ENCODE measurements at regions not wholly inside any gene's neighbourhood (a gene's known extent, or its start where the extent isn't known, plus 50 kb on each side); places are given as distances from the start of the nearest gene placed in this dataset.
"Not testable (repeated sequence)": the region's sequence is repeated elsewhere in the genome, so short reads cannot be mapped to it uniquely, and the experiment has no call there.

DNA sequence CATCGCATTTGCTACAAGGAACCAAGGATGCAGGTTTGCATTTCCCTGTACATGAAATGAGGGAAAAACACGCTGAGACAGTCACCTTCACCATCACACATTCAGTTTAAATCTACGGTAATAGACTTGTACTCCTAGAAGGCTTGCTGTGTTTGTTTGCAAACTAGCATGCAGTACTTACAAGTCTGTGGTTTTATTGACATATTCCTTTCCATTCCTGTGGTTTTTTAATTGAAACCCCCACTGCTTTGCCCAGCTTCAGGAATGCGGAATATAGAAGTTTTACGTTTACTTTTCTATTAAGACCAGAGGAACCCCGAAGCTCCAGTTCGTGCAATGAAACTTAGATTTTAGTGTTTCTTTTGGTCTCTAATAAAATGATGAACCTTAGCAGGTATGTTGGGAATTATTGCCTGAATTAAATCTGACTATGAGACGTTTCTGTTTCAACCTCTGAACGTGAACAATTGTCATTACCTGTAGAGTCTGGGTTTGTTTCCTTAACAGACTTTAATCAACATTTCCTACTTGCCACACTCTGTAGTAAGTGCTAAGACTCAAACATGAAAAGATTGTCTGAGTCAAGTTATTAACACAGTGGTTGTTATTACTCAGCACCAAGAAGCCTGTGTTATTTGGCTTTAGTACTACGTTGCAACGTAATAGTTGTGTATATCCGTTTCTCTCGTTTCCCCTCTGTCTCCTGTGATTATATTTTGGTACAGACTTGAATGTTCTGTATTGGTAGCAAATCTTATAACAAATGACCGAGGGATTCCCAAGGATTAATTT is 793.3 kb upstream of the GOT2 start:
- TF ChIP-seq, protein P1, sequence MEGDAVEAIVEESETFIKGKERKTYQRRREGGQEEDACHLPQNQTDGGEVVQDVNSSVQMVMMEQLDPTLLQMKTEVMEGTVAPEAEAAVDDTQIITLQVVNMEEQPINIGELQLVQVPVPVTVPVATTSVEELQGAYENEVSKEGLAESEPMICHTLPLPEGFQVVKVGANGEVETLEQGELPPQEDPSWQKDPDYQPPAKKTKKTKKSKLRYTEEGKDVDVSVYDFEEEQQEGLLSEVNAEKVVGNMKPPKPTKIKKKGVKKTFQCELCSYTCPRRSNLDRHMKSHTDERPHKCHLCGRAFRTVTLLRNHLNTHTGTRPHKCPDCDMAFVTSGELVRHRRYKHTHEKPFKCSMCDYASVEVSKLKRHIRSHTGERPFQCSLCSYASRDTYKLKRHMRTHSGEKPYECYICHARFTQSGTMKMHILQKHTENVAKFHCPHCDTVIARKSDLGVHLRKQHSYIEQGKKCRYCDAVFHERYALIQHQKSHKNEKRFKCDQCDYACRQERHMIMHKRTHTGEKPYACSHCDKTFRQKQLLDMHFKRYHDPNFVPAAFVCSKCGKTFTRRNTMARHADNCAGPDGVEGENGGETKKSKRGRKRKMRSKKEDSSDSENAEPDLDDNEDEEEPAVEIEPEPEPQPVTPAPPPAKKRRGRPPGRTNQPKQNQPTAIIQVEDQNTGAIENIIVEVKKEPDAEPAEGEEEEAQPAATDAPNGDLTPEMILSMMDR (IDR thresholded peaks at IDR 0.05): no peak
- TF ChIP-seq POLR2A (IDR thresholded peaks at IDR 0.05): no peak
- TF ChIP-seq POLR2AphosphoS5 (IDR thresholded peaks at IDR 0.05): no peak
- no peak for DNase-seq (ENCODE audit: low spot score in 2 of 2)
- Histone ChIP-seq H3K27me3 (no peaks in the 10 kb centered on the region), H3K4me1 (no peaks in the 10 kb centered on the region), H3K4me3 (no peak overlapping the region), H3K36me3 (no peaks in the 10 kb centered on the region), H3K9me3 (no peaks in the 10 kb centered on the region), H3K27ac (no peak overlapping the region)
- 75% methylated on average over 14 of the region's 14 CpGs for WGBS

DNA sequence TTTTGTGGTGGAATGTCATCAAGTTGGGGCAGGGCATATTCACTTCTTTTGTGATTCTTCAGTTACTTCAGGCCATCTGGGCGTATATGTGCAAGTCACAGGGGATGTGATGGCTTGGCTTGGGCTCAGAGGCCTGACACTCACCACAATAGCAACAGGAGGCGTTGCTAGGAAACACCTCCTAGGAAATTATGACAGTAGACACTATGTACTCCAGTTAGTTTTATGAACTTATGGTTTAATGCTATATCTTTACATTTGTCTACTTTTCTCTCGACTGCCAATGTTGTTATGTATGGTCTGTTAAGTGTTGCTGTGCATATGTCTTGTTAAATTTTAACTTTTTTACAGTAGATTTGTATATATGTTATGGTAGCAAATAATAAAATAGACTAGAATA is 788.7 kb upstream of the GOT2 start:
- no peak for TF ChIP-seq POLR2A (IDR thresholded peaks at IDR 0.05)
- TF ChIP-seq, protein P1 (IDR thresholded peaks at IDR 0.05): no peak
- no peak for TF ChIP-seq EP300 (IDR thresholded peaks at IDR 0.05)
- TF ChIP-seq POLR2AphosphoS5 (IDR thresholded peaks at IDR 0.05): no peak
- no peaks in the 10 kb centered on the region for H3K4me1 ChIP-seq
- 87% methylated on average over 3 of the region's 3 CpGs for WGBS
- DNase-seq (ENCODE audit: low spot score in 2 of 2): no peak
- H3K9me3 ChIP-seq: no peaks in the 10 kb centered on the region
- no peaks in the 10 kb centered on the region for H3K27me3 ChIP-seq
- no peak overlapping the region for H3K4me3 ChIP-seq
- H3K36me3 ChIP-seq: no peaks in the 10 kb centered on the region
- no peak overlapping the region for H3K27ac ChIP-seq

DNA sequence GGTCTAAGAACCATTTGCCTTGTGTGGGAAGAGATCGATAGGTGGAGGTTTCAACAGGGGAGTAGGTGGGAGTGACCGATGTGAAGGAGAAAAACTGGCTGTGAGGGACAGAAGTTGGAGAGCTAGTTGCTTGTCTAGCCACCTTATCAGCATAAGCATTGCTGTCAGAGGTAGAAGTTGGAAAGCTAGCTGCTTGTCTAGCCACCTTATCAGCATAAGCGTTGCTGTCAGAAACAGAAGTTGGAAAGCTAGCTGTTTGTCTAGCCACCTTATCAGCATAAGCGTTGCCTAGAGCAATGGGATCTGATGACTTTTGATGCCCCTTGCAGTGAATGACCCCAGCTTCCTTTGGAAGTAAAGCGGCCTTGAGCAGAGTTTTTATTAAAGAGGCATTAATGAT is 784.6 kb upstream of the GOT2 start:
- not testable (repeated sequence) for H3K4me1 ChIP-seq; H3K36me3 ChIP-seq; H3K9me3 ChIP-seq; DNase-seq (ENCODE audit: low spot score in 2 of 2); H3K27ac ChIP-seq; H3K4me3 ChIP-seq; H3K27me3 ChIP-seq
- 74% methylated on average over 5 of the region's 5 CpGs for WGBS

DNA sequence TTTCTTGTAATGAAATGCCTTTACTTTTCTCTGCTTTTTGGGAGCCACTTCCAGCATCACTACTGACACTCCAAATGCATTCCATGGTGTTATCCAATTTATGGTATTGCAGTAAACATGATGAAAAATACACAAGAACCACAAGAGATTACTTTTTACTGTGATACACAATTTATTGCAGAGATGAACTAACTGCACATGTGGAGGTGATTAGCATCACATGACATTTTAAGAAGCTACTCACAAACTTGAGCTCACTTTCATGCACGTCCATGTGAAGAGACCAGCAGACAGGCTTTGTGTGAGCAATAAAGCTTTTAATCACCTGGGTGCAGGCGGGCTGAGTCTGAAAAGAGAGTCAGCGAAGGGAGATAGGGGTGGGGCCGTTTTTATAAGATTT is 780.5 kb upstream of the GOT2 start:
- WGBS: 79% methylated on average over 4 of the region's 4 CpGs
- H3K36me3 ChIP-seq: no peaks in the 10 kb centered on the region
- H3K27me3 ChIP-seq: no peaks in the 10 kb centered on the region
- TF ChIP-seq, protein P1 (IDR thresholded peaks at IDR 0.05): no peak
- no peak for TF ChIP-seq POLR2AphosphoS5 (IDR thresholded peaks at IDR 0.05)
- TF ChIP-seq EP300 (IDR thresholded peaks at IDR 0.05): no peak
- no peak overlapping the region for H3K4me3 ChIP-seq
- H3K9me3 ChIP-seq: no peaks in the 10 kb centered on the region
- DNase-seq (ENCODE audit: low spot score in 2 of 2): no peak
- H3K27ac ChIP-seq: no peak overlapping the region
- H3K4me1 ChIP-seq: no peaks in the 10 kb centered on the region

DNA sequence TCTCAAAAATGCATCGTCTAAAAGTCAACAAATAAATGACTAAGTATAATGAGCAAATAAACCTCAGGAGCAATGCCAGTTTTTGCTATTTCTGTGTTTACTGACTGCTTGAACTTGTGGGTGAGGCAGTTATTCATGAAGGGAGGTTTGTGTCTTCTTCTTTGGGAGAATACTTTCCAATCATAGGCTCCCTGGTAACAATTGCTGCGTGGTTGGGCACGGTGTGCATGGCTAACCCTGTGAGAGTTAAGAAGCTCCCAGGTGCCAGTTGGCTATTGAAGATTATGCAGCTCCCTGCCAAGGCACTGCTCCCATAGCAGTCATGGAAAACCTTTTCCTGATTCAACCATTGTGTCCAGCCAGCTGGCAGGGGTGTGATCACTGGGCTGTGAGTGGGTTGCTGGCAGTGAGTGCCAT is 775.9 kb upstream of the GOT2 start:
- Histone ChIP-seq H3K4me1 (no peaks in the 10 kb centered on the region), H3K27ac (no peak overlapping the region), H3K4me3 (no peak overlapping the region), H3K9me3 (no peaks in the 10 kb centered on the region), H3K36me3 (no peaks in the 10 kb centered on the region), H3K27me3 (no peaks in the 10 kb centered on the region)
- no peak for DNase-seq (ENCODE audit: low spot score in 2 of 2)
- 57% methylated on average over 3 of the region's 3 CpGs for WGBS
- TF ChIP-seq, protein P1 (IDR thresholded peaks at IDR 0.05): no peak
- TF ChIP-seq EP300 (IDR thresholded peaks at IDR 0.05) (no peak), POLR2AphosphoS5 (IDR thresholded peaks at IDR 0.05) (no peak), POLR2A (IDR thresholded peaks at IDR 0.05) (no peak)

DNA sequence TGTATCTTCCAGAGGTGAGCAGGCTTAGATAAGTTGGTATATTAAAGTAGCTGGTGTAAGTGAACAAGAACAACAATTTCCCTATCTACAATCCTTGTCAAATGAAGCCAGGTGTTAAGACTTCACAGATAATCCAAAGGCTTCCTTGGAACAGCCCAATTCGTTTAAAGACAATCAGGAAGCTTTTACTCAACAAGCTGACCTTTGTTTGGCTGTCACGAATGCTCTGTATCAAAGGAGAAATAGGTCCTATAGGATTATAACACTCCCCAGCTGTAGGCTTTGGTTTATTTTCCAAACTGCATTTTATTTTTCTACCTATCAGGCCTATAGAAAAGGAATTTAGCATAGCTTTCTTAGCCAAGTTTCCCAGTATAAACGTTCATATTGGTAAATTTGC is 766.5 kb upstream of the GOT2 start:
- H3K27ac ChIP-seq: no peak overlapping the region
- H3K36me3 ChIP-seq: no peaks in the 10 kb centered on the region
- 46% methylated on average over 3 of the region's 3 CpGs for WGBS
- TF ChIP-seq POLR2AphosphoS5 (IDR thresholded peaks at IDR 0.05) (no peak), EP300 (IDR thresholded peaks at IDR 0.05) (no peak), POLR2A (IDR thresholded peaks at IDR 0.05) (no peak)
- TF ChIP-seq, protein P1 (IDR thresholded peaks at IDR 0.05): no peak
- no peak for DNase-seq (ENCODE audit: low spot score in 2 of 2)
- H3K27me3 ChIP-seq: no peaks in the 10 kb centered on the region
- H3K4me3 ChIP-seq: no peak overlapping the region
- peaks cover 4% of the 10 kb centered on the region for H3K9me3 ChIP-seq
- H3K4me1 ChIP-seq: no peaks in the 10 kb centered on the region
